DMS153 treated with DMSO at 0.1 percent for 48 hours (cell line): ENCODE measurements at regions not wholly inside any gene's neighbourhood (a gene's known extent, or its start where the extent isn't known, plus 50 kb on each side); places are given as distances from the start of the nearest gene placed in this dataset.
"Not testable (repeated sequence)": the region's sequence is repeated elsewhere in the genome, so short reads cannot be mapped to it uniquely, and the experiment has no call there.

ENCODE experiments used
- DNase-seq: peaks from one replicate; lab custom pipeline; 2025; ENCODE audit not compliant: unreplicated experiment; lab: John Stamatoyannopoulos, UW

GRCh38 chr1:102178480-102178879 is 181.8 kb upstream of the OLFM3 start:
- no peak for DNase-seq

DNA sequence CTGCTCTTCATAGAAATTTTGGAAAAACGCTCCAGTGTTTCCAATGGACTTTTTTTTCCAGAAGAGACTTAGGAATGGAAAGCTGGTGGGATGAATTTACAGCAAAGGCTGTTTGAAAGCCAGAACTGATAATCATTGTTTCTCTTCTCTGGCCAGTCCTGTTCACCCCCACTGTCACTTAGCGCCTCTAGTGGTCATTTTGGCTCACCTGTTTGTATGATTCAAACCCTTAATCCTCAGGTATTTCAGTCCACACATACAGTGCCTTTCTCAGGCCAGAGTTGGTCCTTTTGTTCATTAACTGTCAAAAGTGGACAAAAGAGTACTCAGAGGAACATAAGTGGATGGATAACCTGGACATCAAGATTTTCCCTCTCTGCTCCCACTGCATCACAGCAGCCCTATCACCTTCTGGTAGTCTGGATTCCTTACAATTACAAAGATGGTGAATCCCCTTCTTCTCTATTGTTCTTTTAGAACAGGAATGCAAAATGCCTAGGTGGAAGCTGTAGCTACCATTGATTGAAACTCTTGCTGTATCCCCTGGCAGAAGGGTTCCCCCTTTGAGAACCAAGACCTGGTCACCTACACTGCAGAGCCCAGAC is 177.6 kb upstream of the OLFM3 start:
- no peak for DNase-seq

DNA sequence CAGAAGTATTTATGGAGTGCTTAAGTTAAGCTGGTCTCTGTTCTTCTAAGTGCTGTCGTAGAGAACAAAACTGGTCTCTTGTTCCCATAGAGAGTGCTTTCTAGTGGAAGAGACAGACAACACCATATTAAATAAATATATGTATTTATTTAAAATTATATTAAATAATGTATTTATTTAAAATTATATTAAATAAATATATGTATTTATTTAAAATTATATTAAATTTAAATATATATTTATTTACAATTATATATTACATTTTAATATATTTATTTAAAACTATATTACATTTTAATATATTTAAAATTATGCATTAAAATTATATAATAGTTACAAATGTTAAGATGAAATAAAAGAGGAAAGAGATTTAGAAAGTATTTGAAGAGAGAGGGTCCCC is 175.5 kb upstream of the OLFM3 start:
- DNase-seq, result no peak

DNA sequence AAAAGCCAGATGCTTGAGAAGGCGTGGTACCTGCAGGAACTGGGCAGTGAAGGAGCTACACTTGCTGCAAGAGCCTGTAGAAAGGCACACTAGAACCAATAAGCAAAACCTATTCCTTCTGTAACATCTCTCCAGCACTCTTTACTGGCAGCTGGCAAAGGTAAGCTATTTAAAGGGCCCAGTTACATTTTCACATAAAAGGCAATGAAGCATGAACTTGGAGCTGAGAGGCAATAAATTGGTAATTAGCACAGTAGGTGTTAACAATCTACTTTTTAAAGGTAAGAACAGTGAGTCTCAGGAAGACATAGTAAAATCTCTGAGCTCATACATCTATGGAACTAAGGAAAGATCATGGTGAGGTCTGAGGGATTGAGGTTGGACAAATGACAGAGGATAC is 167.1 kb upstream of the OLFM3 start:
- no peak for DNase-seq

- DNase-seq, result no peak
These were observed 154.5 kb upstream of the OLFM3 start for GRCh38 chr1:102151242-102151641.

GRCh38 chr1:102120910-102121309 is 124.2 kb upstream of the OLFM3 start:
- peak; percentile 55 for DNase-seq

DNA sequence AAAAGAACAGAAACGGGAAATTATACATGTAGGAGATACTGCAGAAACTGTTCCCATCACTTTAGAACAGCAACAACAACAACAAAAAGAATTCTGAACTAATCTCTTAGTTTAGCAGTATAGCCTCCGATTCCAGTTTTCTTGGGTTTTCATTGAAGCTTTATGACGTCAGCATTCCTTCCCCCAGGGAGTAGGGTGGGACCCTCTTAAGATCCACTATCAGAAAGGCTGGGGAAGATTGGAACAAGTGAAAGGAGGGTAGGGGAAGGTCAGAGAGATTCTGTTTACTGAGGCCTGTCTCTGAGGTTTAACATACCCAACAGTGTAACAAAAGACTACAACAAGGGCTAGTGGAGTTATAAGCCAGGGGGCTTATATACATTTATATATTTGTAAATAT is 121.4 kb upstream of the OLFM3 start:
- DNase-seq, result no peak

- DNase-seq, result no peak
These were observed 113.9 kb upstream of the OLFM3 start for GRCh38 chr1:102110586-102110985.

DNA sequence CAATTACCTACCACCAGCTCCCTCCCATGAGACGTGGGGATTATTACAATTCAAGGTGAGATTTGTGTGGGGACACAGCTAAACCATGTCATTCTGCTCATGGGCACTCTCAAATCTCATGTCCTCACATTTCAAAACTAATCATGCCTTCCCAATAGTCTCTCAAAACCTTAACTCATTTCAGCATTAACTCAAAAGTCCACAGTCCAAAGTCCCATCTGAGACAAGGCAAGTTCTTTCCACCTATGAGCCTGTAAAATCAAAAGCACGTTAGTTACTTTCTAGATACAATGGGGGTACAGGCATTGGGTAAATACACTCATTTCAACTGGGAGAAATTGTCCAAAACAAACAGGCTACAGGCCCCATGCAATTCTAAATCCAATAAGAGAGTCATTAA is 112.8 kb upstream of the OLFM3 start:
- DNase-seq, result not testable (repeated sequence)

GRCh38 chr1:102107441-102107840 is 110.7 kb upstream of the OLFM3 start:
- DNase-seq, result no peak

DNA sequence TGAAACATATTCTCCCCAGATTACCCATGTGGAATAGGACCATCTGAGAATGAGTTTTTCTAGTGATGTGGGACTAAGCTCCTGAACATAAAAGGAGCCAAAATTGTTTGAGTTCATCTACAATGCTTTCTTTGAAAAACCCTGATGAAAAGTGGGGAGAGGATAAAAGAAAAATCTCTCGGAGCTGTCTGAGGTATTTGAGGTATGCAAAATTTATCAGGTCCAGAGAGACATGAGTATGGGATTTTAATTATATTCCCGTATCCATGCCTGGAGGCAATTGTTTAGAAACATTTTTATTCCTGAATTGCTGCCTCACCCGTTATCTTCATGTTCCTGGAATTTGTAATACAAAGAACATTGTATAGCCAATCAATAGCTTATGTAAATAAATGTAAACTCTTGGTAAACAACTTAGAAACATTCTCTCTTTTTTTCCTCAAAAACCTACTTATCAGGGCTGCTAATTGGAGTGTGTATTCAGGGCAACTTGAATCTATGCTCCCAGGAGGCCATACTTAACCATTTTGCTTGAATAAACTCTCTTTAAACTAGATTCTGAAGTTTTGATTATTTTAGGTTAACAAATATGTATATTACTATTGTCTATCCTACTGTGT is 109.3 kb upstream of the OLFM3 start:
- DNase-seq, result no peak

DNA sequence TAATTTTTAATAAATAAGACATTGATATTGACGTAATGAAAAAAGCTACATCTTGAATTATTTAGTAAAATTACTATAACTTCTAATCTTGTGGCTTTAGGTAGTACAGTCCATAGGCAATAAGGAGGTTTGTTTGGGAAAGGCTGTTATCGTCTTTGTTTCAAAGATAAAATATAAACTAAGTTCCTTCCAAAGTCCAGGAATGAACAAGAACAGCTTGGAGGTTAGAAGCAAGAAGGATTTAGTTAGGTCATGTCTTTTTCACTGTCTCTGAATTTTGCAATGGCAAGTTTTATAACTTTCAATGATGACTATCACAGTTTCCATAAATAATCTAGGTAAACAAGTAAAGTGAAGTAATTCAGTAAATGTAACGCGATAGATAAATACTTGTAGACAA is 106.9 kb upstream of the OLFM3 start:
- no peak for DNase-seq

GRCh38 chr1:102102276-102102780 is 105.6 kb upstream of the OLFM3 start:
- no peak for DNase-seq

- no peak for DNase-seq
These were observed 103.9 kb upstream of the OLFM3 start for GRCh38 chr1:102100666-102101065.

DNA sequence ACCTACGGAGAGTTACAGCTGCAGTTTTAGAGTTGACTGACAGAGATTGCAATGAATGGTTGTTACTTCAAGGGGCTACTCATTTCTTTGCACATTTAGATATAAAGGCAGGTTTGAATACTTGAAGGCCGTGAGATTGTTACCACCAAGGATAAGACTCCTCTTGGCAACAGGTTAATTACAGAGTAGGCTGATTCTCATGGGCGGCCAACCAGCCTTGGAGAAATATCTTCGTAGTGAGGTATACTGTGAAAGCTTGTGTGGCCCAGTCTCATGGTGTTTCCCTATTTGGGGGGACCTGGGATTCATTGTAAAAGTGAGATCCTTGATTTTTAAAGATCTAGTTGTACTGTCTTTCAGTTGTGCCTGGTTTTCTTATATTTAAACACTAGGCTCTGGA is 103.2 kb upstream of the OLFM3 start:
- DNase-seq, result no peak

GRCh38 chr1:102098536-102098935 is 101.8 kb upstream of the OLFM3 start:
- no peak for DNase-seq

DNA sequence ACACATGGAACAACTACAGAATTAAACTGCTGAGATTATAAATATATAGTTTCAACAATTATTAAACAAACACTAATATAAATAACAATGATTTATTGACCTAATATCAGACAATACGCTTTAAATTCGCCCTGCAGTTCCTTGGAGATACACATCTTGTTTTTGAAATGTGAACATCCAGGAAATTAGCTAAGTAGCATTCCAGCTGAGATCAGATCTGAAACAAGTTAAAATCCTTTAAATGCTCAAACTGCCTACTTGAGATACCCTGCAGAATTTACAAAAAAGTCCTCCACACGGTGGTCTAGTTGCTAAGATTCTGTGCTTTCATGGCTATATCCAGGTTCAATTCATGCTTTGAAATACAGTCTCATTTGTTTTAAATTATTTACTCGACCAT is 101.4 kb upstream of the OLFM3 start:
- DNase-seq, result no peak

- no peak for DNase-seq
These were observed 100.7 kb upstream of the OLFM3 start for GRCh38 chr1:102097451-102097850.

DNA sequence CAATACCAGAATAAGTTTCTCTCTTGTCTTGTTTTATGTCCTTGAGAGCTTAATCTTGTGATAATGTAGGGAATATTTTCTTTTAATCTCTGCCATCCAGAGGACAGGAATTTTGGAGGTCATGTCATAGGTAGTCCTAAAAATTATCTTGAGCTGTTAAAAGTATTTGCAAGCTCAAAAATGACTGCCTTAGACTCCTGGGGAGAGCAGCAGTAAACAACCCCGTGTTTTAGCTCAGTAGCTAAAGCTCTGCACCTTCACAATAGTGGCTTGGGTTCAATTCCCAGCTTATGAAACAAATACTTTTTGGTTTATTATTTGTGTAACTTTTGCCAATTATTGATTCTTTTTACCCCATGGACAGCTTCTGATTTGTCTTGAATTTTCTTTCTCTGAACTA is 99.4 kb upstream of the OLFM3 start:
- no peak for DNase-seq

GRCh38 chr1:102089791-102090190 is 93.1 kb upstream of the OLFM3 start:
- no peak for DNase-seq

DNA sequence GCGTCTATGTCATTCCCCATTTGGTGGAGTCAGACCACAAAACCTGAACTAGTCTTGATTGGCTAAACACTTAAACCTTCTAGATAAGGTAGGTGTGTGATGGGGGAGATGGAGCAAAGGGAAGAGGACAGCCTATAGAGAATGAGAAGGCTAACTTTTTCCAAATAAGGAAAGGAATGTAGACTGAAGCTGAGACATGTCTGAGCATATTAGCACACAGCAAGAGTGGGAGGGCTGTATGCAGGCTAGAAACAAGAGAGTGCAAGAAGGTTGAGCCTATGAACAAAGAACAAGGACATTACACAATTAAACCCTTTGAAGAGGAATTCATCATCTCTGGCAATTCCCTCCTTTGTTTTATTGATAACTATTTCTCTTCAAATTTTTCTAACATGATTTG is 89.2 kb upstream of the OLFM3 start:
- no peak for DNase-seq

DNA sequence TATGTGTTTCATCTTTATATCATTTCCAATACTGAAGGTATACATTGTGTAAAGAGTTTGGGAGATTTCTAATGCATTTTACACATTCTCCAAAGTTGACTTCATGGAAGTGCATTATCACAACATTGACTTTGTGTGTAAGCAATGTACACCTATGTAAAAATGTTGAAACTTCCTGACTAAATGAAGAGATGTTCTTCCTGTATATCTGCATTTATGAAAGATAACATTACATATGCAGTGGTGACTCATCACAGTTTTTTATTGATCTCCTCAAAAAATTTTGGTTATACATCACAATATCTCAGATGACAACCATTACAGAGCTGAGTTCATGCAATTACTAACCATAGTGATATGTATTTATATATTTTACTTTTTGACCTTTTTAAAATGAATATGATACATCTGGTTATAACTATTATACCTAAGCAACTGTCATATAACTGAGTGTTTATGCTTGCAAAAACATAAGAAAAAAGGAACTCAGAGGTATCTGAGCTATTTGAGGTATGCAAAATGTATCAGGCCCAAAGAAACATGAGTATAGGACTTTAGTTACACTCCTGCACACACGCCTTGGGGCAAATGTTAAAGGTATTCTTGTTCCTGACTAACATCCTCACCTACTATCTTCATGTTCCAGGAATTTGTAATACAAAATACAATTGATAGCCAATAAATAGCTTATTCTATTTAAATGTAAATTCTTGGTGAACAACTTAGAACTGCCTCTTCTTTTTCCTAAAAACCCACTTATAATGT is 88.2 kb upstream of the OLFM3 start:
- no peak for DNase-seq
